IPS DF 6.9 (cell line): ENCODE measurements at regions not wholly inside any gene's neighbourhood (a gene's known extent, or its start where the extent isn't known, plus 50 kb on each side); places are given as distances from the start of the nearest gene placed in this dataset.

ENCODE experiments used
- DNase-seq: peaks from one replicate; pipeline ENCODE4 v3.0.0-alpha.2; 2013; ENCODE audit warnings: low read depth, low spot score
- H3K27ac ChIP-seq: one replicate; pipeline ENCODE4 v1.5.1; 2013; ENCODE audit warnings: low read length, control low read depth
- H3K27me3 ChIP-seq: 2 replicates; pipeline ENCODE4 v1.6.1; 2013; ENCODE audit warnings: mild to moderate bottlenecking, low read length; ENCODE audit not compliant: control insufficient read depth, insufficient read depth
- H3K36me3 ChIP-seq: 2 replicates; pipeline ENCODE4 v1.6.1; 2013; ENCODE audit warnings: low read length; ENCODE audit not compliant: control insufficient read depth, insufficient read depth
- H3K4me1 ChIP-seq: 2 replicates; pipeline ENCODE4 v1.6.1; 2013; ENCODE audit warnings: low read length; ENCODE audit not compliant: control insufficient read depth, insufficient read depth
- H3K4me3 ChIP-seq: 2 replicates; pipeline ENCODE4 v1.5.1; 2013; ENCODE audit warnings: mild to moderate bottlenecking, low read length
- H3K9me3 ChIP-seq: 2 replicates; pipeline ENCODE4 v1.6.1; 2013; ENCODE audit warnings: low read length, inconsistent platforms; ENCODE audit not compliant: control insufficient read depth, insufficient read depth
- WGBS: extraction: QIAGEN DNeasy Blood & Tissue Kit; methylation state at CpG from one replicate; pipeline ENCODE4 v1.1.7; 2013; ENCODE audit warnings: mixed read lengths, missing lambda C conversion rate; ENCODE audit not compliant: insufficient read length, insufficient coverage; 5-methylcytosine and 5-hydroxymethylcytosine counted together

DNA sequence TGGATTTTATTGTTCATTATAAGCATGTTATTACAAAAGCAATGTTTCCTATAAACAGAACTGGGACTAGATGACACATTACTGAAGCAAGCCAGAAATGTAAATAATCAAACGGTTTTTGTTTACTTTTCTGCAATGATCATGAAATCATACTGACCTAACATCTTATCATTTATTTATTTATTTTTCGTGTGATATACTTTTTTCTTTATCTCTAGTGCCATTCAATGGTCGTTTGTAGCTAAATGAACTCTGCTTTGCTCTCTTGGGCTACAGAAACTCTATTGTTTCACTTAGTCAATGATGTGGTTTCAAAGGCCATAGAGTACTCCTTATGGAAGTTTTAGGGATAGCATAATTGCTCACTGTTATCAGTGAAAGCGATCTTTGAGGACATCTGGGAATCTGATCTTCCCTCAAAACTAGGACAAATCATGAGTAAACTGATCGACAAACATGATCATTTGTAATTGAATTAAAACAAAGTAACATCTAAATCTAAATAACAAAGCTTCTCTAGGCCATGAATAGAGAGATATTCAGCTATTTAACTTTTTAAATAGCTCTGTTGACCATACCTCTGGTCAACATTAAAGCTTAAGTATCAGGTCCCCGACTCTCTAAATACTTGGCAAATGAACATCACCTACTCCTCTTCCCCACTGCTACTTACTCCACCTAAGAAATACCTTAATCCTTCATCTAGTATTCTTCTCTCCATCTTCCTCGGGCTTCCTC, 933.4 kb downstream of the TFAP2A start:
- H3K27me3 ChIP-seq, result no peaks in the 10 kb centered on the region
- H3K36me3 ChIP-seq, result no peaks in the 10 kb centered on the region
- no peak for DNase-seq
- no peak overlapping the region for H3K27ac ChIP-seq
- H3K4me3 ChIP-seq, result no peak overlapping the region
- no CpG with 5 or more reads among the region's 7 CpGs for WGBS
- H3K9me3 ChIP-seq, result no peaks in the 10 kb centered on the region
- no peaks in the 10 kb centered on the region for H3K4me1 ChIP-seq

GRCh38 chr6:9468277-9468676, 946.6 kb downstream of the TFAP2A start:
- Histone ChIP-seq H3K4me1 (no peaks in the 10 kb centered on the region), H3K27ac (no peak overlapping the region), H3K4me3 (no peak overlapping the region), H3K9me3 (no peaks in the 10 kb centered on the region), H3K36me3 (no peaks in the 10 kb centered on the region), H3K27me3 (no peaks in the 10 kb centered on the region)
- no peak for DNase-seq
- WGBS, result no CpG with 5 or more reads among the region's 3 CpGs

GRCh38 chr6:9467741-9468140, 947.1 kb downstream of the TFAP2A start:
- DNase-seq, result no peak
- no CpG with 5 or more reads among the region's 3 CpGs for WGBS
- H3K36me3 ChIP-seq, result no peaks in the 10 kb centered on the region
- H3K27me3 ChIP-seq, result no peaks in the 10 kb centered on the region
- H3K9me3 ChIP-seq, result no peaks in the 10 kb centered on the region
- no peaks in the 10 kb centered on the region for H3K4me1 ChIP-seq
- no peak overlapping the region for H3K4me3 ChIP-seq
- H3K27ac ChIP-seq, result no peak overlapping the region

GRCh38 chr6:9464583-9464982, 950.3 kb downstream of the TFAP2A start:
- H3K4me1 ChIP-seq, result no peaks in the 10 kb centered on the region
- no CpG with 5 or more reads among the region's 2 CpGs for WGBS
- no peaks in the 10 kb centered on the region for H3K9me3 ChIP-seq
- no peak overlapping the region for H3K27ac ChIP-seq
- no peak for DNase-seq
- no peak overlapping the region for H3K4me3 ChIP-seq
- H3K36me3 ChIP-seq, result no peaks in the 10 kb centered on the region
- H3K27me3 ChIP-seq, result no peaks in the 10 kb centered on the region

DNA sequence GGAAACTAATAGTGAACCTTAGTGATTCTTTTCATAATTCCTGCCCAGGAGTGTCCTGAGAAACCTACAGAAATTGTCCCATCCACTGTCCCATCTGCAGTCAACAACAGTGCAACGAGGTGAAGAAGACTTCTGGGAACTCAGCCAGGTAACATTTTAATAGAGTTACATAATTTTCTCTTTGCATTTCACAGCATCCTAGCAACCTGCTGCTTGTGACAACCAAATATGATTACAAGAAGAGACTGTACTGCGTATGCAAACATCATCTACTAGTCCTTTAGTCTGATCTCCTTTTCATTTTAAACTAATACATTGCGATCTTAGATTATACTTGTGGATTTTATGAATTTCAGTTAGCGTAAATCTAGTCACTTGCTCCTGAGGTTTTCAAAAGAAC, 951.6 kb downstream of the TFAP2A start:
- H3K27me3 ChIP-seq, result no peaks in the 10 kb centered on the region
- no peak overlapping the region for H3K4me3 ChIP-seq
- no peaks in the 10 kb centered on the region for H3K9me3 ChIP-seq
- H3K4me1 ChIP-seq, result no peaks in the 10 kb centered on the region
- no peak overlapping the region for H3K27ac ChIP-seq
- H3K36me3 ChIP-seq, result no peaks in the 10 kb centered on the region
- DNase-seq, result no peak
- no CpG with 5 or more reads among the region's 4 CpGs for WGBS

- H3K4me1 ChIP-seq, result no peaks in the 10 kb centered on the region
- H3K9me3 ChIP-seq, result no peaks in the 10 kb centered on the region
- no peak overlapping the region for H3K27ac ChIP-seq
- H3K36me3 ChIP-seq, result no peaks in the 10 kb centered on the region
- no peaks in the 10 kb centered on the region for H3K27me3 ChIP-seq
- no peak for DNase-seq
- no peak overlapping the region for H3K4me3 ChIP-seq
- WGBS, result no CpG with 5 or more reads among the region's 3 CpGs
Observed at GRCh38 chr6:9461188-9461587, 953.7 kb downstream of the TFAP2A start.

DNA sequence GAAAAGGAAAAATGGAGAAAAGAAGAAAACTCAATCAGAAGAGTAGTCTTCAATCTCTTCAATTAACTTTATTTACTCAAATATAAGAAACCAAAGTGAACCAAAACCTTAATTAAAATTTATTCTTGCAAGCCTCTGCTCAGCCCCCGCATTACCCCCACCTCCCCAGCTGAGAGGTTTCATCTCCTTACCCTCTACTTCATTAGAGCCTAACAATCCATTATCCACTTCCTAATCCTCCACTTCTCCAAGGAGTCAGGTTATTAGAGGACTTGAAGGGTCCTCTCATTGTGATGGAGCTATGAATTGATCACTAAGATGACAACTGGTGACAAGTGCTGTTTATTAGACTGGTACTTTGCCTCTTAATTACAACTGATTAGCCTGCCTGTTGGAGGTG, 956.5 kb downstream of the TFAP2A start:
- DNase-seq, result no peak
- no peaks in the 10 kb centered on the region for H3K36me3 ChIP-seq
- no peak overlapping the region for H3K27ac ChIP-seq
- no peaks in the 10 kb centered on the region for H3K27me3 ChIP-seq
- no peaks in the 10 kb centered on the region for H3K4me1 ChIP-seq
- no CpG with 5 or more reads among the region's 1 CpG for WGBS
- H3K4me3 ChIP-seq, result no peak overlapping the region
- no peaks in the 10 kb centered on the region for H3K9me3 ChIP-seq

- peak; percentile 11 for DNase-seq
- no peak overlapping the region for H3K4me3 ChIP-seq
- H3K36me3 ChIP-seq, result no peaks in the 10 kb centered on the region
- no peak overlapping the region for H3K27ac ChIP-seq
- WGBS, result no CpG with 5 or more reads among the region's 7 CpGs
- H3K9me3 ChIP-seq, result no peaks in the 10 kb centered on the region; the same call in 1 of the 2 replicates
- no peaks in the 10 kb centered on the region for H3K4me1 ChIP-seq
- no peaks in the 10 kb centered on the region for H3K27me3 ChIP-seq
Observed at GRCh38 chr6:9455864-9456658, 958.8 kb downstream of the TFAP2A start.

- no CpG with 5 or more reads among the region's 1 CpG for WGBS
Observed at GRCh38 chr6:9439621-9440330, 975.1 kb downstream of the TFAP2A start.

DNA sequence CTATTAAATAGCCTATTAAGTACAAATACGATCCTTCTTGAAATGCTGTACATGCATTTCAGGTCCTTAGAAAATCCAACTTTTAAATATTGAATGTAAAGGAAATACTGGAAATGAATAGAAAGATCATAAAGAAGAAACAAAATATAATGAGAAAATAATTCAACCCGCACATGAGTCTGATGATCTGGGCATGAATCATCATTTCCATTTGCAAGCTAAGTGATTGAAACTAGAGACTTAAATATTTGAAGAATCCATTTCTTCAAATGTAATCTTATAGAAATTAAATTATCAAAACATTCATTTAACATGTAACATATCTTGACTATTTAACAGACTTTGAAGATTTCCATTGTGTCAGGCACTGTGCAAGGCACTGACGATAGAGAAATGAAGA, 977.0 kb downstream of the TFAP2A start:
- H3K9me3 ChIP-seq, result no peaks in the 10 kb centered on the region
- no peak overlapping the region for H3K4me3 ChIP-seq
- no CpG with 5 or more reads among the region's 3 CpGs for WGBS
- no peaks in the 10 kb centered on the region for H3K36me3 ChIP-seq
- no peaks in the 10 kb centered on the region for H3K4me1 ChIP-seq
- no peaks in the 10 kb centered on the region for H3K27me3 ChIP-seq
- DNase-seq, result no peak
- H3K27ac ChIP-seq, result no peak overlapping the region

More at GRCh38 chr6:9439621-9440330, 975.1 kb downstream of the TFAP2A start:
- DNase-seq, result no peak
- Histone ChIP-seq H3K27ac (no peak overlapping the region), H3K4me3 (no peak overlapping the region), H3K4me1 (no peaks in the 10 kb centered on the region), H3K9me3 (no peaks in the 10 kb centered on the region), H3K36me3 (no peaks in the 10 kb centered on the region), H3K27me3 (no peaks in the 10 kb centered on the region)
